GM10266 (cell line): ENCODE measurements at regions not wholly inside any gene's neighbourhood (a gene's known extent, or its start where the extent isn't known, plus 50 kb on each side); places are given as distances from the start of the nearest gene placed in this dataset.

Source experiments
- DNase-seq: peaks from one replicate; pipeline ENCODE4 v3.0.0; 2012; ENCODE audit errors: extremely low spot score
- CTCF ChIP-seq: IDR thresholded peaks from 2 replicates; pipeline ENCODE4 v1.5.1; 2012; ENCODE audit warnings: mild to moderate bottlenecking, low read depth; ENCODE audit not compliant: control insufficient read depth, insufficient read depth; ENCODE audit errors: missing control alignments

GRCh38 chr2:235234736-235235135, 259.1 kb upstream of the AGAP1 start:
- no peak for TF ChIP-seq CTCF
- no peak for DNase-seq

GRCh38 chr2:235235977-235236767, 257.7 kb upstream of the AGAP1 start:
- DNase-seq, result no peak
- TF ChIP-seq CTCF, result no peak

- DNase-seq, result no peak
- no peak for TF ChIP-seq CTCF
These were observed 255.3 kb upstream of the AGAP1 start for GRCh38 chr2:235238537-235238936.

GRCh38 chr2:235240574-235240973, 253.3 kb upstream of the AGAP1 start:
- no peak for DNase-seq
- TF ChIP-seq CTCF, result no peak

GRCh38 chr2:235244255-235245220, 249.3 kb upstream of the AGAP1 start:
- no peak for TF ChIP-seq CTCF
- DNase-seq, result no peak

GRCh38 chr2:235247001-235247400, 246.8 kb upstream of the AGAP1 start:
- no peak for TF ChIP-seq CTCF
- no peak for DNase-seq
